K562 (cell line): ENCODE measurements at regions not wholly inside any gene's neighbourhood (a gene's known extent, or its start where the extent isn't known, plus 50 kb on each side); places are given as distances from the start of the nearest gene placed in this dataset.

Experiments used
- ATAC-seq: fragments of 200-7000 bp; cut with Tn5 transposase; 3 replicates; pipeline ENCODE4 v1.9.1; 2020; ENCODE audit warnings: moderate library complexity
- BruUV-seq: library from RNA; stranded (reverse); fragments of 400-500 nt; replicated peaks from 2 replicates; lab custom pipeline; 2021; lab: Mats Ljungman, UMichigan
- CTCF ChIA-PET: fragments of 300-600 bp; formaldehyde crosslinking; extraction: SDS; loops from one replicate; lab custom pipeline; 2021; ENCODE audit warnings: low intra/inter-chr PET ratio; lab: Yijun Ruan, JAX
- POLR2A ChIA-PET: fragments of 300-600, 350-650 bp; sonication (Branson Sonifier 250); formaldehyde crosslinking; extraction: SDS; loops from one replicate; lab custom pipeline; 2021; ENCODE audit warnings: antibody characterized with exemption, inconsistent platforms; lab: Yijun Ruan, JAX
- DNase-seq, 4 experiments: peaks; one replicate each; pipeline versions ENCODE4 v3.0.0 to v3.0.0-alpha.2; 2011 to 2018; ENCODE audit warnings: low spot score in 3 of 4, mixed read lengths in 3 of 4; ENCODE audit errors: extremely low read depth in 1 of 4
- FAIRE-seq: peaks from 2 replicates; lab custom pipeline; 2011; peaks lifted over from hg19 to GRCh38; lab: Jason Lieb, UNC
- H2AFZ ChIP-seq: 2 replicates; pipeline ENCODE4 v1.6.0; 2011; ENCODE audit warnings: low read depth, low read length, control low read depth, inconsistent platforms
- H3K27ac ChIP-seq: fragments of 200-600 bp; 3 replicates; pipeline ENCODE4 v1.8.0; 2011; ENCODE audit warnings: low read depth, mild to moderate bottlenecking, control low read depth, inconsistent platforms, low read length, moderate library complexity, mixed read lengths; ENCODE audit errors: extremely low read depth
- H3K27me3 ChIP-seq, 2 experiments: fragments of 300-600 bp in 1 of 2; 2 replicates in 1 of 2; 3 replicates in 1 of 2; pipeline versions ENCODE4 v1.6.0 to v1.8.0; 2011; ENCODE audit warnings: inconsistent platforms in 2 of 2, low read length in 2 of 2, mild to moderate bottlenecking in 1 of 2, mixed read lengths in 1 of 2, moderate library complexity in 1 of 2; ENCODE audit not compliant: control insufficient read depth in 2 of 2, insufficient read depth in 2 of 2
- H3K36me3 ChIP-seq: fragments of 300-600 bp; 3 replicates; pipeline ENCODE4 v1.8.0; 2011; ENCODE audit warnings: mild to moderate bottlenecking, low read length, inconsistent platforms; ENCODE audit not compliant: control insufficient read depth, insufficient read depth
- H3K4me1 ChIP-seq, 2 experiments: fragments of 200-600 bp in 1 of 2; replicated peaks in 1 of 2; 2 replicates in 1 of 2; 3 replicates in 1 of 2; pipeline versions ENCODE4 v1.5.1 to v1.8.0; 2011; ENCODE audit warnings: inconsistent platforms in 2 of 2, low read length in 2 of 2, mild to moderate bottlenecking in 1 of 2, mixed read lengths in 1 of 2, moderate library complexity in 1 of 2; ENCODE audit not compliant: control insufficient read depth in 2 of 2, insufficient read depth in 2 of 2
- H3K4me2 ChIP-seq: 2 replicates; pipeline ENCODE4 v1.6.1; 2011; ENCODE audit warnings: low read length, control low read depth, inconsistent platforms, mixed read lengths; ENCODE audit not compliant: insufficient read depth
- H3K4me3 ChIP-seq: fragments of 200-600 bp; sonication (generic), shearing (Covaris generic); 2 replicates; pipeline ENCODE4 v1.5.1; 2016; ENCODE audit warnings: control low read depth, inconsistent platforms
- H3K79me2 ChIP-seq: fragments of 200-600 bp; 3 replicates; pipeline ENCODE4 v1.8.0; 2011; ENCODE audit warnings: low read length, inconsistent platforms; ENCODE audit not compliant: control insufficient read depth, insufficient read depth
- H3K9ac ChIP-seq, 2 experiments: 2 replicates each; pipeline versions ENCODE4 v1.6.0 to v1.6.1; 2011; ENCODE audit warnings: low read depth in 2 of 2, low read length in 2 of 2, control low read depth in 1 of 2, inconsistent platforms in 1 of 2, mild to moderate bottlenecking in 1 of 2, mixed read lengths in 1 of 2; ENCODE audit not compliant: insufficient read depth in 1 of 2
- H3K9me1 ChIP-seq: one replicate; pipeline ENCODE4 v1.6.0; 2011; ENCODE audit warnings: inconsistent platforms, mild to moderate bottlenecking, low read length, moderate library complexity; ENCODE audit not compliant: control insufficient read depth, insufficient read depth
- H3K9me3 ChIP-seq: replicated peaks from 2 replicates; pipeline ENCODE4 v1.5.1; 2011; ENCODE audit warnings: low read depth, low read length, inconsistent platforms; ENCODE audit not compliant: control insufficient read depth, insufficient read depth
- H4K20me1 ChIP-seq: replicated peaks from 2 replicates; pipeline ENCODE4 v1.6.1; 2011; ENCODE audit warnings: low read length, inconsistent platforms, mixed read lengths; ENCODE audit not compliant: control insufficient read depth, insufficient read depth
- BACH1 ChIP-seq: fragments of 200-800 bp; sonication (Bioruptor generic); IDR thresholded peaks from 2 replicates; pipeline ENCODE4 v1.6.1; 2016; ENCODE audit warnings: missing genetic modification characterization, missing compliant biosample characterization
- DACH1 ChIP-seq: fragments of 450-650 bp; IDR thresholded peaks from 2 replicates; pipeline ENCODE4 v1.6.1; 2018; ENCODE audit not compliant: partially characterized antibody
- FIP1L1 ChIP-seq: fragments of 200-400 bp; formaldehyde crosslinking; IDR thresholded peaks from 2 replicates; pipeline ENCODE4 v1.6.1; 2018; ENCODE audit warnings: mild to moderate bottlenecking, low read depth, low read length; ENCODE audit not compliant: poor library complexity, severe bottlenecking
- HSF4 ChIP-seq: fragments of 250-450 bp; sonication (Bioruptor Pico); IDR thresholded peaks from 2 replicates; pipeline ENCODE4 v2.1.2; 2022; ENCODE audit warnings: mild to moderate bottlenecking, moderate library complexity, borderline replicate concordance
- L3MBTL2 ChIP-seq: fragments of 450-650 bp; IDR thresholded peaks from 2 replicates; pipeline ENCODE4 v1.6.1; 2016; ENCODE audit warnings: mild to moderate bottlenecking, moderate library complexity
- MAX ChIP-seq: sonication (generic); formaldehyde crosslinking; IDR thresholded peaks from 2 replicates; pipeline ENCODE4 v1.9.0; 2022; ENCODE audit warnings: mild to moderate bottlenecking, missing genetic modification reagents
- MCM7 ChIP-seq, 2 experiments: fragments of 450-650 bp; IDR thresholded peaks; 2 replicates each; pipeline ENCODE4 v1.6.1; 2016 to 2018
- NFIX ChIP-seq: fragments of 250-450 bp; sonication (Bioruptor Pico); IDR thresholded peaks from 2 replicates; pipeline ENCODE4 v1.4.0; 2020; ENCODE audit warnings: low read depth, mild to moderate bottlenecking, moderate library complexity
- NR2C2 ChIP-seq, 2 experiments: fragments of 200-800 bp in 1 of 2; sonication (Bioruptor generic) in 1 of 2; sonication (generic) in 1 of 2; formaldehyde crosslinking in 1 of 2; IDR thresholded peaks; 2 replicates each; pipeline versions ENCODE4 v1.6.1 to v1.8.0; 2016 to 2022; ENCODE audit warnings: mild to moderate bottlenecking in 1 of 2, missing compliant biosample characterization in 1 of 2, missing genetic modification characterization in 1 of 2, missing genetic modification reagents in 1 of 2
- NR3C1 ChIP-seq: sonication (generic); formaldehyde crosslinking; IDR thresholded peaks from 2 replicates; pipeline ENCODE4 v1.8.1; 2022; ENCODE audit warnings: missing genetic modification reagents
- POLR2B ChIP-seq: fragments of 450-650 bp; IDR thresholded peaks from 2 replicates; pipeline ENCODE4 v1.6.1; 2018; ENCODE audit warnings: low read depth; ENCODE audit not compliant: partially characterized antibody
- POLR2H ChIP-seq: IDR thresholded peaks from 2 replicates; pipeline ENCODE4 v1.6.1; 2016; ENCODE audit warnings: missing genetic modification characterization, low read depth, mild to moderate bottlenecking, control low read depth, missing compliant biosample characterization, moderate library complexity
- RERE ChIP-seq: sonication (generic); formaldehyde crosslinking; IDR thresholded peaks from 2 replicates; pipeline ENCODE4 v1.8.0; 2023; ENCODE audit warnings: missing genetic modification reagents, mild to moderate bottlenecking, borderline replicate concordance
- ZKSCAN1 ChIP-seq: fragments of 150-350 bp; IDR thresholded peaks from 2 replicates; pipeline ENCODE4 v1.6.1; 2016; ENCODE audit warnings: low read depth, low read length
- ZNF324 ChIP-seq: fragments of 250-450 bp; sonication (Bioruptor Pico); IDR thresholded peaks from 2 replicates; pipeline ENCODE4 v1.4.0; 2020; ENCODE audit warnings: mild to moderate bottlenecking
- ZNF347 ChIP-seq: fragments of 450-650 bp; formaldehyde crosslinking; IDR thresholded peaks from 2 replicates; pipeline ENCODE4 v1.4.0; 2020; ENCODE audit warnings: low read depth, mild to moderate bottlenecking, moderate library complexity
- ZNF785 ChIP-seq: fragments of 250-450 bp; sonication (Bioruptor Pico); IDR thresholded peaks from 2 replicates; pipeline ENCODE4 v1.4.0; 2020; ENCODE audit warnings: mild to moderate bottlenecking
- in situ Hi-C: fragments of 300-500 bp; cut with MboI; formaldehyde crosslinking; loops from 4 replicates; pipeline ENCODE4 v1.15.0; 2018; ENCODE audit warnings: inconsistent platforms, mixed read lengths
- intact Hi-C: fragments of 100-400 bp; cut with micrococcal nuclease; formaldehyde crosslinking; loops from 2 replicates; pipeline ENCODE4 v1.14.2; 2022

GRCh38 chr1:102318104-102318806, 321.5 kb upstream of the OLFM3 start (continued):
- TF ChIP-seq ZKSCAN1 (no peak), POLR2B (no peak), ZNF347 (no peak), NR2C2 (CRISPR knock-in tag; IDR thresholded peaks at IDR 0.05) (no peak), NR2C2 (tag; IDR thresholded peaks at IDR 0.05) (no peak), ZNF785 (CRISPR knock-in tag) (no peak), MCM7 (IDR thresholded peaks at IDR 0.05) (no peak), L3MBTL2 (no peak)

GRCh38 chr1:102315096-102315495, 318.4 kb upstream of the OLFM3 start:
- ChIA-PET CTCF (no interaction called here), POLR2A (no interaction called here)
- Histone ChIP-seq H2AFZ (no peak overlapping the region), H3K79me2 (no peaks in the 10 kb centered on the region), H3K4me1 (no peaks in the 10 kb centered on the region), H3K9me3 (no peaks in the 10 kb centered on the region), H3K9me1 (no peaks in the 10 kb centered on the region), H3K27ac (no peak overlapping the region), H4K20me1 (no peaks in the 10 kb centered on the region), H3K4me2 (no peak overlapping the region), H3K4me3 (no peak overlapping the region), H3K9ac (no peak overlapping the region), H3K36me3 (no peaks in the 10 kb centered on the region), H3K27me3 (no peaks in the 10 kb centered on the region)
- ATAC-seq = no peak
- intact Hi-C loops (no loop called here), in situ Hi-C loops (no loop called here)
- no TSS peak for BruUV-seq
- DNase-seq = no peak
- FAIRE-seq = no peak
- TF ChIP-seq RERE (CRISPR knock-in tag) (no peak), NR3C1 (CRISPR knock-in tag) (no peak), MAX (no peak), BACH1 (tag) (no peak), HSF4 (CRISPR knock-in tag) (no peak), POLR2H (tag) (no peak), NFIX (CRISPR knock-in tag) (no peak), DACH1 (no peak), ZNF324 (CRISPR knock-in tag) (no peak), FIP1L1 (no peak)
